ENCODE measurements at regions not wholly inside any gene's neighbourhood (a gene's known extent, or its start where the extent isn't known, plus 50 kb on each side); places are given as distances from the start of the nearest gene placed in this dataset.
A peak's percentile ranks its signal among the peaks of the same experiment; 100 is the strongest.

GRCh38 chr3:184477940-184478339 is 83.6 kb upstream of the EPHB3 start:
- no peak for ATAC-seq
- H3K9me3 ChIP-seq (ENCODE audit: control insufficient read depth, low read length): no peaks in the 10 kb centered on the region
- H3K27ac ChIP-seq (ENCODE audit: low read length): no peak overlapping the region
- WGBS: 90% methylated on average over 1 of the region's 1 CpG
- DNase-seq: no peak
- H3K27me3 ChIP-seq (ENCODE audit: control insufficient read depth, insufficient read depth): no peaks in the 10 kb centered on the region
- intact Hi-C loops (cut with DNase I): loop anchor here in 1 of 4 donors (10.0 kb wide), 1 partner anchor 63 kb away; no protein-coding TSS in a partner anchor
- H3K4me3 ChIP-seq (ENCODE audit: low read length): no peak overlapping the region
- no peaks in the 10 kb centered on the region for H3K4me1 ChIP-seq (ENCODE audit: control insufficient read depth, insufficient read depth, low read length)

GRCh38 chr3:184479426-184480126 is 82.0 kb upstream of the EPHB3 start:
- ATAC-seq (no peak), DNase-seq (no peak)
- Histone ChIP-seq H3K9me3 (ENCODE audit: control insufficient read depth, low read length) (no peaks in the 10 kb centered on the region), H3K4me1 (ENCODE audit: control insufficient read depth, insufficient read depth, low read length) (no peaks in the 10 kb centered on the region), H3K27me3 (ENCODE audit: control insufficient read depth, insufficient read depth) (no peaks in the 10 kb centered on the region), H3K27ac (ENCODE audit: low read length) (no peak overlapping the region), H3K4me3 (ENCODE audit: low read length) (no peak overlapping the region)
- intact Hi-C loops (cut with DNase I): loop anchor here in 1 of 4 donors (10.0 kb wide), 1 partner anchor 65 kb away; no protein-coding TSS in a partner anchor
- WGBS: 68% methylated on average over 8 of the region's 8 CpGs

GRCh38 chr3:184480831-184481230 is 80.8 kb upstream of the EPHB3 start:
- DNase-seq (peak in 1 of 3 donors; percentile 44), ATAC-seq (no peak)
- Histone ChIP-seq H3K27ac (ENCODE audit: low read length) (no peak overlapping the region), H3K9me3 (ENCODE audit: control insufficient read depth, low read length) (no peaks in the 10 kb centered on the region), H3K4me1 (ENCODE audit: control insufficient read depth, insufficient read depth, low read length) (no peaks in the 10 kb centered on the region), H3K4me3 (ENCODE audit: low read length) (no peak overlapping the region), H3K27me3 (ENCODE audit: control insufficient read depth, insufficient read depth) (no peaks in the 10 kb centered on the region)
- 93% methylated on average over 2 of the region's 2 CpGs for WGBS
- intact Hi-C loops (cut with DNase I): no loop called here

- WGBS: 56% methylated on average over 7 of the region's 7 CpGs
- no peak for DNase-seq
- intact Hi-C loops (cut with DNase I): no loop called here
- Histone ChIP-seq H3K27me3 (ENCODE audit: control insufficient read depth, insufficient read depth) (no peaks in the 10 kb centered on the region), H3K27ac (ENCODE audit: low read length) (no peak overlapping the region), H3K4me3 (ENCODE audit: low read length) (no peak overlapping the region), H3K9me3 (ENCODE audit: control insufficient read depth, low read length) (no peaks in the 10 kb centered on the region), H3K4me1 (ENCODE audit: control insufficient read depth, insufficient read depth, low read length) (no peaks in the 10 kb centered on the region)
- no peak for ATAC-seq
These were observed 79.5 kb upstream of the EPHB3 start for GRCh38 chr3:184481984-184482671.

GRCh38 chr3:184485241-184485640 is 76.3 kb upstream of the EPHB3 start:
- Histone ChIP-seq H3K4me1 (ENCODE audit: control insufficient read depth, insufficient read depth, low read length) (no peaks in the 10 kb centered on the region), H3K9me3 (ENCODE audit: control insufficient read depth, low read length) (no peaks in the 10 kb centered on the region), H3K4me3 (ENCODE audit: low read length) (no peak overlapping the region), H3K27ac (ENCODE audit: low read length) (no peak overlapping the region), H3K27me3 (ENCODE audit: control insufficient read depth, insufficient read depth) (no peaks in the 10 kb centered on the region)
- intact Hi-C loops (cut with DNase I): no loop called here
- DNase-seq (no peak), ATAC-seq (no peak)
- 32% methylated on average over 2 of the region's 2 CpGs for WGBS

- no peak overlapping the region for H3K27ac ChIP-seq (ENCODE audit: low read length)
- no peaks in the 10 kb centered on the region for H3K9me3 ChIP-seq (ENCODE audit: control insufficient read depth, low read length)
- H3K4me3 ChIP-seq (ENCODE audit: low read length): no peak overlapping the region
- no peaks in the 10 kb centered on the region for H3K27me3 ChIP-seq (ENCODE audit: control insufficient read depth, insufficient read depth)
- ATAC-seq (no peak), DNase-seq (no peak)
- 92% methylated on average over 3 of the region's 3 CpGs for WGBS
- no peaks in the 10 kb centered on the region for H3K4me1 ChIP-seq (ENCODE audit: control insufficient read depth, insufficient read depth, low read length)
- intact Hi-C loops (cut with DNase I): no loop called here
These were observed 75.7 kb upstream of the EPHB3 start for GRCh38 chr3:184485906-184486305.

- no peak overlapping the region for H3K27ac ChIP-seq (ENCODE audit: low read length)
- H3K9me3 ChIP-seq (ENCODE audit: control insufficient read depth, low read length): no peaks in the 10 kb centered on the region
- no peaks in the 10 kb centered on the region for H3K27me3 ChIP-seq (ENCODE audit: control insufficient read depth, insufficient read depth)
These were observed 75.0 kb upstream of the EPHB3 start for GRCh38 chr3:184486614-184487013.

GRCh38 chr3:184488577-184488976 is 73.0 kb upstream of the EPHB3 start:
- H3K27me3 ChIP-seq (ENCODE audit: control insufficient read depth, insufficient read depth): no peaks in the 10 kb centered on the region

More at GRCh38 chr3:184486614-184487013, 75.0 kb upstream of the EPHB3 start:
- no peak overlapping the region for H3K4me3 ChIP-seq (ENCODE audit: low read length)
- DNase-seq (no peak), ATAC-seq (no peak)
- intact Hi-C loops (cut with DNase I): no loop called here
- H3K4me1 ChIP-seq (ENCODE audit: control insufficient read depth, insufficient read depth, low read length): no peaks in the 10 kb centered on the region

GRCh38 chr3:184489268-184489841 is 72.2 kb upstream of the EPHB3 start:
- Histone ChIP-seq H3K4me1 (ENCODE audit: control insufficient read depth, insufficient read depth, low read length) (no peaks in the 10 kb centered on the region), H3K27ac (ENCODE audit: low read length) (no peak overlapping the region), H3K27me3 (ENCODE audit: control insufficient read depth, insufficient read depth) (no peaks in the 10 kb centered on the region), H3K9me3 (ENCODE audit: control insufficient read depth, low read length) (no peaks in the 10 kb centered on the region), H3K4me3 (ENCODE audit: low read length) (no peak overlapping the region)
- 39% methylated on average over 3 of the region's 3 CpGs for WGBS
- DNase-seq: no peak
- ATAC-seq: no peak
- intact Hi-C loops (cut with DNase I): no loop called here

More at GRCh38 chr3:184488577-184488976, 73.0 kb upstream of the EPHB3 start:
- 74% methylated on average over 6 of the region's 6 CpGs for WGBS
- Histone ChIP-seq H3K4me1 (ENCODE audit: control insufficient read depth, insufficient read depth, low read length) (no peaks in the 10 kb centered on the region), H3K9me3 (ENCODE audit: control insufficient read depth, low read length) (no peaks in the 10 kb centered on the region), H3K4me3 (ENCODE audit: low read length) (no peak overlapping the region), H3K27ac (ENCODE audit: low read length) (no peak overlapping the region)
- DNase-seq (no peak), ATAC-seq (no peak)
- intact Hi-C loops (cut with DNase I): no loop called here

- 27% methylated on average over 31 of the region's 31 CpGs for WGBS
- Histone ChIP-seq H3K27ac (ENCODE audit: low read length) (no peak overlapping the region), H3K9me3 (ENCODE audit: control insufficient read depth, low read length) (no peaks in the 10 kb centered on the region), H3K27me3 (ENCODE audit: control insufficient read depth, insufficient read depth) (no peaks in the 10 kb centered on the region), H3K4me1 (ENCODE audit: control insufficient read depth, insufficient read depth, low read length) (no peaks in the 10 kb centered on the region), H3K4me3 (ENCODE audit: low read length) (no peak overlapping the region)
- DNase-seq: no peak
- intact Hi-C loops (cut with DNase I): no loop called here
- peak in 1 of 2 donors; percentile 42 for ATAC-seq
These were observed 70.5 kb upstream of the EPHB3 start for GRCh38 chr3:184491011-184491576.

Data from right cardiac atrium (tissue), 5 donors.